Occipital lobe (tissue), 1 donor: ENCODE measurements at regions not wholly inside any gene's neighbourhood (a gene's known extent, or its start where the extent isn't known, plus 50 kb on each side); places are given as distances from the start of the nearest gene placed in this dataset.
"Not testable (repeated sequence)": the region's sequence is repeated elsewhere in the genome, so short reads cannot be mapped to it uniquely, and the experiment has no call there.

ENCODE experiments used
- DNase-seq: peaks from one replicate; lab custom pipeline; 2025; lab: John Stamatoyannopoulos, UW

GRCh38 chr6:106747139-106747538 is 117.8 kb downstream of the QRSL1 start:
- no peak for DNase-seq

GRCh38 chr6:106746652-106747051 is 117.3 kb downstream of the QRSL1 start:
- DNase-seq: no peak

- DNase-seq: no peak
Observed at GRCh38 chr6:106745824-106746582, 116.6 kb downstream of the QRSL1 start.

GRCh38 chr6:106745197-106745770 is 115.9 kb downstream of the QRSL1 start:
- no peak for DNase-seq

GRCh38 chr6:106744781-106745180 is 115.4 kb downstream of the QRSL1 start:
- no peak for DNase-seq

- not testable (repeated sequence) for DNase-seq
Observed at GRCh38 chr6:106744029-106744428, 114.7 kb downstream of the QRSL1 start.

GRCh38 chr6:106743612-106744011 is 114.2 kb downstream of the QRSL1 start:
- no peak for DNase-seq

GRCh38 chr6:106740287-106740686 is 110.9 kb downstream of the QRSL1 start:
- DNase-seq: no peak

- peak; percentile 78 for DNase-seq
Observed at GRCh38 chr6:106739387-106739786, 110.0 kb downstream of the QRSL1 start.

- no peak for DNase-seq
Observed at GRCh38 chr6:106736502-106736901, 107.1 kb downstream of the QRSL1 start.

GRCh38 chr6:106735828-106736227 is 106.5 kb downstream of the QRSL1 start:
- DNase-seq: no peak

GRCh38 chr6:106735136-106735633 is 105.8 kb downstream of the QRSL1 start:
- no peak for DNase-seq

GRCh38 chr6:106733386-106733785 is 104.0 kb downstream of the QRSL1 start:
- DNase-seq: no peak

- DNase-seq: no peak
Observed at GRCh38 chr6:106732376-106732940, 103.1 kb downstream of the QRSL1 start.

GRCh38 chr6:106731843-106732160 is 102.4 kb downstream of the QRSL1 start:
- DNase-seq: no peak

GRCh38 chr6:106731144-106731842 is 101.9 kb downstream of the QRSL1 start:
- no peak for DNase-seq

- peak; percentile 4 for DNase-seq
Observed at GRCh38 chr6:106730718-106731117, 101.3 kb downstream of the QRSL1 start.

- no peak for DNase-seq
Observed at GRCh38 chr6:106730264-106730663, 100.9 kb downstream of the QRSL1 start.

- no peak for DNase-seq
Observed at GRCh38 chr6:106729841-106730240, 100.5 kb downstream of the QRSL1 start.

- DNase-seq: no peak
Observed at GRCh38 chr6:106728296-106728870, 99.0 kb downstream of the QRSL1 start.

GRCh38 chr6:106727480-106728149 is 98.2 kb downstream of the QRSL1 start:
- DNase-seq: no peak
